ENCODE measurements at regions not wholly inside any gene's neighbourhood (a gene's known extent, or its start where the extent isn't known, plus 50 kb on each side); places are given as distances from the start of the nearest gene placed in this dataset.

- no peak for DNase-seq (ENCODE audit: low read depth, low spot score)
- peaks cover 15% of the 10 kb centered on the region for H3K9me3 Mint-ChIP-seq
- H3K27me3 Mint-ChIP-seq (ENCODE audit: low read depth): no peaks in the 10 kb centered on the region
- peaks cover 4% of the 10 kb centered on the region for H3K36me3 Mint-ChIP-seq (ENCODE audit: low read depth)
- no peak overlapping the region for H3K4me3 Mint-ChIP-seq
- H3K27ac Mint-ChIP-seq (ENCODE audit: unreplicated experiment): no peak overlapping the region
- no peaks in the 10 kb centered on the region for H3K4me1 Mint-ChIP-seq
- TF ChIP-seq CTCF (conservative IDR thresholded peaks at IDR 0.05): no peak
Observed at GRCh38 chrX:5425119-5425518, 803.5 kb downstream of the NLGN4X start.

GRCh38 chrX:5417381-5417780 lies 811.3 kb downstream of the NLGN4X start:
- Mint-ChIP-seq H3K27ac (ENCODE audit: unreplicated experiment) (no peak overlapping the region), H3K4me3 (no peak overlapping the region), H3K9me3 (peaks cover 3% of the 10 kb centered on the region), H3K36me3 (ENCODE audit: low read depth) (no peaks in the 10 kb centered on the region), H3K27me3 (ENCODE audit: low read depth) (no peaks in the 10 kb centered on the region), H3K4me1 (peaks cover 13% of the 10 kb centered on the region)
- DNase-seq (ENCODE audit: low read depth, low spot score): no peak
- TF ChIP-seq CTCF (conservative IDR thresholded peaks at IDR 0.05): no peak

- no peak overlapping the region for H3K27ac Mint-ChIP-seq (ENCODE audit: unreplicated experiment)
- DNase-seq (ENCODE audit: low read depth, low spot score): no peak
- H3K9me3 Mint-ChIP-seq: peaks cover 3% of the 10 kb centered on the region
- H3K36me3 Mint-ChIP-seq (ENCODE audit: low read depth): no peaks in the 10 kb centered on the region
- no peak for TF ChIP-seq CTCF (conservative IDR thresholded peaks at IDR 0.05)
- no peaks in the 10 kb centered on the region for H3K27me3 Mint-ChIP-seq (ENCODE audit: low read depth)
- no peak overlapping the region for H3K4me3 Mint-ChIP-seq
- H3K4me1 Mint-ChIP-seq: peaks cover 13% of the 10 kb centered on the region
Observed at GRCh38 chrX:5415738-5416137, 812.9 kb downstream of the NLGN4X start.

- Mint-ChIP-seq H3K4me3 (no peak overlapping the region), H3K9me3 (peaks cover 3% of the 10 kb centered on the region), H3K36me3 (ENCODE audit: low read depth) (no peaks in the 10 kb centered on the region), H3K27me3 (ENCODE audit: low read depth) (no peaks in the 10 kb centered on the region), H3K4me1 (no peaks in the 10 kb centered on the region), H3K27ac (ENCODE audit: unreplicated experiment) (no peak overlapping the region)
- no peak for DNase-seq (ENCODE audit: low read depth, low spot score)
- no peak for TF ChIP-seq CTCF (conservative IDR thresholded peaks at IDR 0.05)
Observed at GRCh38 chrX:5409106-5409505, 819.6 kb downstream of the NLGN4X start.

GRCh38 chrX:5402461-5402860 lies 826.2 kb downstream of the NLGN4X start:
- H3K27me3 Mint-ChIP-seq (ENCODE audit: low read depth): no peaks in the 10 kb centered on the region
- peaks cover 3% of the 10 kb centered on the region for H3K9me3 Mint-ChIP-seq
- DNase-seq (ENCODE audit: low read depth, low spot score): no peak
- no peak for TF ChIP-seq CTCF (conservative IDR thresholded peaks at IDR 0.05)
- no peaks in the 10 kb centered on the region for H3K36me3 Mint-ChIP-seq (ENCODE audit: low read depth)
- no peak overlapping the region for H3K4me3 Mint-ChIP-seq
- peaks cover 8% of the 10 kb centered on the region for H3K4me1 Mint-ChIP-seq
- H3K27ac Mint-ChIP-seq (ENCODE audit: unreplicated experiment): no peak overlapping the region

- Mint-ChIP-seq H3K36me3 (ENCODE audit: low read depth) (no peaks in the 10 kb centered on the region), H3K27ac (ENCODE audit: unreplicated experiment) (no peak overlapping the region), H3K4me1 (peaks cover 12% of the 10 kb centered on the region), H3K4me3 (no peak overlapping the region), H3K27me3 (ENCODE audit: low read depth) (no peaks in the 10 kb centered on the region), H3K9me3 (peaks cover 7% of the 10 kb centered on the region)
- no peak for DNase-seq (ENCODE audit: low read depth, low spot score)
- TF ChIP-seq CTCF (conservative IDR thresholded peaks at IDR 0.05): no peak
Observed at GRCh38 chrX:5399403-5399802, 829.3 kb downstream of the NLGN4X start.

Data from neural crest cell (in vitro differentiated cells).